RWPE1 (cell line): ENCODE measurements at regions not wholly inside any gene's neighbourhood (a gene's known extent, or its start where the extent isn't known, plus 50 kb on each side); places are given as distances from the start of the nearest gene placed in this dataset.

Source experiments
- CTCF ChIA-PET: fragments of 350-600 bp; sonication (Branson Sonifier 250); formaldehyde crosslinking; extraction: SDS; loops from one replicate; lab custom pipeline; 2021; lab: Yijun Ruan, JAX
- POLR2A ChIA-PET: fragments of 400-600 bp; formaldehyde crosslinking; extraction: SDS; loops from one replicate; lab custom pipeline; 2020; ENCODE audit warnings: antibody characterized with exemption; ENCODE audit not compliant: low non-redundant PET; lab: Yijun Ruan, JAX
- DNase-seq: peaks from one replicate; pipeline ENCODE4 v3.0.0; 2012; ENCODE audit warnings: low spot score
- H3K27ac ChIP-seq: fragments of 450-650 bp; 2 replicates; pipeline ENCODE4 v1.5.1; 2017
- TF ChIP-seq, protein P1 (sequence below): fragments of 450-650 bp; conservative IDR thresholded peaks from 2 replicates; pipeline ENCODE4 v1.5.1; 2017; ENCODE audit warnings: low read depth, mild to moderate bottlenecking

DNA sequence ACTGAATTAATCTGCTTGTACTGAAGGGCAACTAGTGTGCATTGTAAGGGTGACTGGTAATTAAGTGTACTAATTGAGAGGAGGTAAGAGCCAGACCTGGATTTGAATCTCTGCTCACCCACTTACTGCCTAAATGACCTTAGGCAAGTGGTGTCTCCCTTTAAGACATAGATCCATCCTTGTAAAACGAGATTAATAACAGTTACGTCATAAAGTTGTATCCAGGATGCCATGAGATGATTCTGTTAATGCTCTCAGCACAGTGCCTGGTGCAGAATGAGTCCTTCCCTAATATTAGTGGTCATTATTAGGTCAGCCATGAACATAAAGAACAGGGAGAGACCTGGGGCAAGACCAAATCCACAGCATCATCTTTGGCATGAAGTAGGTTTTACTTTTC, 470.1 kb downstream of the MAFB start:
- TF ChIP-seq, protein P1, sequence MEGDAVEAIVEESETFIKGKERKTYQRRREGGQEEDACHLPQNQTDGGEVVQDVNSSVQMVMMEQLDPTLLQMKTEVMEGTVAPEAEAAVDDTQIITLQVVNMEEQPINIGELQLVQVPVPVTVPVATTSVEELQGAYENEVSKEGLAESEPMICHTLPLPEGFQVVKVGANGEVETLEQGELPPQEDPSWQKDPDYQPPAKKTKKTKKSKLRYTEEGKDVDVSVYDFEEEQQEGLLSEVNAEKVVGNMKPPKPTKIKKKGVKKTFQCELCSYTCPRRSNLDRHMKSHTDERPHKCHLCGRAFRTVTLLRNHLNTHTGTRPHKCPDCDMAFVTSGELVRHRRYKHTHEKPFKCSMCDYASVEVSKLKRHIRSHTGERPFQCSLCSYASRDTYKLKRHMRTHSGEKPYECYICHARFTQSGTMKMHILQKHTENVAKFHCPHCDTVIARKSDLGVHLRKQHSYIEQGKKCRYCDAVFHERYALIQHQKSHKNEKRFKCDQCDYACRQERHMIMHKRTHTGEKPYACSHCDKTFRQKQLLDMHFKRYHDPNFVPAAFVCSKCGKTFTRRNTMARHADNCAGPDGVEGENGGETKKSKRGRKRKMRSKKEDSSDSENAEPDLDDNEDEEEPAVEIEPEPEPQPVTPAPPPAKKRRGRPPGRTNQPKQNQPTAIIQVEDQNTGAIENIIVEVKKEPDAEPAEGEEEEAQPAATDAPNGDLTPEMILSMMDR: no peak
- CTCF ChIA-PET: no interaction called here
- POLR2A ChIA-PET: no interaction called here

DNA sequence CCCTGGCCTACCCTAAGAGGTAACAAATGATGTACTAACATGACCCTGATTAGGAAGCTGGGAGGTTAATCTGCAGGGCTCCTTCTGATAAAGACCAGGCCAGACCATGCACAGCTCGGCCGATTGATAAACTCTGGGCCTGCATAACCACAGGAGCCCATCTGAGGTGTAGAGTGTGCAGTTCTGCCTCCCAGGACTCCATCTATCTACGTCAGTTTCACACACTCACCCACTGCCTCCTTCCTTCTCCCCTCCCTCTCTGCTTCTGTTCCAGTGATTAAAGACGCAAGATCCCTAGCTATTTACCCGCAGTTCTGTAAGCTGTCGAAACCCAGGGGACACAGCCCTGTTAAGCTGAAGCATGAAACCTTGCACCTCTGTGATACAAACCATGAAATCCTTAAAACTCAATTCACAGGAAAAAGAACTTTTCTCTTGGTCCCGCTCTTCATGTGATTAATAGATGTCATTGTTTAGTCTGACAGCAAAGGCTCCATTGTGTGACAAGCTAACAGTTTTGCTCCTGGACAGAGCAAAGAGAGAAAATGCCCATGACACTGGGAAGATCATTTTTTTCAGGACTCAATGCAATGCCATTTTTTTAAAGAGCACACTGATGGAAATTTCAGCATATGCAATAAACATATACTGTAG, 470.6 kb downstream of the MAFB start:
- CTCF ChIA-PET: interaction anchor here (0.6 kb wide), 1 partner anchor 302 kb away, joined by 3 read pairs; no protein-coding TSS in a partner anchor
- TF ChIP-seq, protein P1: no peak
- no peak overlapping the region for H3K27ac ChIP-seq
- DNase-seq: no peak
- POLR2A ChIA-PET: no interaction called here

More for the DNA sequence above, 470.1 kb downstream of the MAFB start:
- H3K27ac ChIP-seq: no peak overlapping the region
- no peak for DNase-seq

DNA sequence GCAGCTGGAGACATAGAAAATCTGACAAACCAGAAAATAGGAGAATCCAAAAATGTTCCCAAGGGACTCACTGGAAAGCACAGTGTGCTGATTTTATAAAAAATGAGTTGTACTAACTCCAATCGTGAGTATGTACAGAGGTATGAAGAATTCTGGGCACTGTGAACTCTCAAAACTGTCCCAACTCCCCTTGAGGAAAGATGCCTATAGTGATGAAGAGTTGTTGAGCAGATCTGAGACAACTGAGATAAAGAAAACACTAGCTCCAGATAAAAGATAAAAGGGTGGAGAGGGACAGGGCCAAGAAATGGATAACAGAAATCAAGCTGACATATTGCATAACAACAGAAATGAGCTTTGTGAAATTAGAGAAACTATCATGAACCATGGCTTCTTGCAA, 481.4 kb downstream of the MAFB start:
- ChIA-PET POLR2A (no interaction called here), CTCF (interaction anchor here (0.6 kb wide), 2 partner anchors 29 to 787 kb away, joined by 3 to 4 read pairs; no protein-coding TSS in a partner anchor)
- DNase-seq: no peak
- TF ChIP-seq, protein P1: no peak
- no peak overlapping the region for H3K27ac ChIP-seq

DNA sequence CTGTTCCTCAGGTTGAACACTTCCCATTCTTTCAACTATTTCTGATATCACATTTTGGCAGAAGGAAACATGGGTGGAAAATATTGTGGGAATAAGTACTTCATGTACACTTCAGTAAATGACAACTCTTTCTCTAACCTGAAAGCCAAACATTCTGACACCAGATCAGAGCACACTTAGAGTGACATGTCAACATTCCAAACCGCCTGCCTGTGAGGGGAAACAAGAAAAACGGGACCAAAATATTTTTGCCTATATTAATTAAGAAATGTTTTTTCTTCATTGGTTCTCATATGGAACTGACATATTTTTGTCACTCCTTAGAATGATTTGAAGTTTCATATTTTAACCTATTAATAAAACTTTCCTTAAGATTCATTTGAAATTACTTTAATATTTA, 483.1 kb downstream of the MAFB start:
- ChIA-PET POLR2A (no interaction called here), CTCF (no interaction called here)
- DNase-seq: no peak
- TF ChIP-seq, protein P1: no peak
- no peak overlapping the region for H3K27ac ChIP-seq

DNA sequence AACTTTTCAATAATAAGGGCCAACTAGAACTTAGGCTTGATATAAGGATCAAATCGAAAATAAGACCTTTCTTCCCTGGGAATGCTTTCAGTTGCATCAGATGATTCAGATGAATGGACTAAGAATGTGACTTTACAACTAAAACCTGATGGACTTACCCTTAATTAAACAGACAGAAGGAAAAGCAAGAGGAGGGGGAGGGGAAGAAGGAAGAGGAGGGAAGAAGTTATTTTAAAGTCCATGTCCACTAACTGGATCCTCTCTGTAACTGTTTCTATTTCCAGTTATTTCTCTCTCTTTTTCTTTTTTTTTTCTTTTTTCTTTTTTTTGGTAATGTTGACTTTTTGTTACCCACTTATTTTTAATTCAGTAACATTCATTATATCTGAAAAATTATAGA, 486.0 kb downstream of the MAFB start:
- ChIA-PET POLR2A (no interaction called here), CTCF (no interaction called here)
- no peak overlapping the region for H3K27ac ChIP-seq
- no peak for DNase-seq
- TF ChIP-seq, protein P1: no peak

DNA sequence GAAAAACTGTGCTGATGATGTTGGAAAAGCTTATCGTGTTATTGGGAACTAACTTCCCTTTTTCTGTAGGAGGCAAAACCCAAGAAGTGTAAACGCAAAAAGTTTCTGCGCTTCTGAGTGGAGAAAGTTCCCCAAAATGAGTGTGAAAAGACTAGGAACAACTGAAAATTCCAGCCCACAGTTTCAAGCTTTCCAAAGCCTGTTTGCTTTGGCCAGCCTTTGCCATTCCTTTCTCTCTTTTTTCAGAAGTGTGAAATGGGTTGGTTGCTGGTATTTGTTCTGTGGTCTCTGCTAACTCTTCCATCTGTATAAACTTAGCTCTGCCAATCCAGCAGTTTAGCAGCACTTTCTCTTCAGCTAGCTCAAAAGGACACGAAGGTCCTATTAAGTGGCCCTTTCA, 491.3 kb downstream of the MAFB start:
- ChIA-PET POLR2A (no interaction called here), CTCF (interaction anchor here (0.7 to 1.5 kb wide), 3 partner anchors 86 to 1342 kb away, joined by 3 read pairs; no protein-coding TSS in a partner anchor)
- DNase-seq: no peak
- no peak overlapping the region for H3K27ac ChIP-seq
- TF ChIP-seq, protein P1: no peak
